LNCaP clone FGC (cell line): ENCODE measurements at regions not wholly inside any gene's neighbourhood (a gene's known extent, or its start where the extent isn't known, plus 50 kb on each side); places are given as distances from the start of the nearest gene placed in this dataset.

Experiments
- DNase-seq: peaks from one replicate; pipeline ENCODE4 v3.0.0-alpha.2; 2011; ENCODE audit warnings: low read depth
- H3K4me3 ChIP-seq: 2 replicates; pipeline ENCODE4 v1.5.1; 2011; ENCODE audit warnings: mild to moderate bottlenecking, low read depth, low read length, control low read depth
- TF ChIP-seq, protein P1 (sequence below): IDR thresholded peaks from 2 replicates; pipeline ENCODE4 v1.5.1; 2012; ENCODE audit warnings: mild to moderate bottlenecking; ENCODE audit not compliant: control insufficient read depth, insufficient read depth; ENCODE audit errors: extremely low read depth

GRCh38 chr5:130743092-130743491 lies 422.0 kb downstream of the HINT1 start:
- no peak for DNase-seq
- TF ChIP-seq, protein P1, sequence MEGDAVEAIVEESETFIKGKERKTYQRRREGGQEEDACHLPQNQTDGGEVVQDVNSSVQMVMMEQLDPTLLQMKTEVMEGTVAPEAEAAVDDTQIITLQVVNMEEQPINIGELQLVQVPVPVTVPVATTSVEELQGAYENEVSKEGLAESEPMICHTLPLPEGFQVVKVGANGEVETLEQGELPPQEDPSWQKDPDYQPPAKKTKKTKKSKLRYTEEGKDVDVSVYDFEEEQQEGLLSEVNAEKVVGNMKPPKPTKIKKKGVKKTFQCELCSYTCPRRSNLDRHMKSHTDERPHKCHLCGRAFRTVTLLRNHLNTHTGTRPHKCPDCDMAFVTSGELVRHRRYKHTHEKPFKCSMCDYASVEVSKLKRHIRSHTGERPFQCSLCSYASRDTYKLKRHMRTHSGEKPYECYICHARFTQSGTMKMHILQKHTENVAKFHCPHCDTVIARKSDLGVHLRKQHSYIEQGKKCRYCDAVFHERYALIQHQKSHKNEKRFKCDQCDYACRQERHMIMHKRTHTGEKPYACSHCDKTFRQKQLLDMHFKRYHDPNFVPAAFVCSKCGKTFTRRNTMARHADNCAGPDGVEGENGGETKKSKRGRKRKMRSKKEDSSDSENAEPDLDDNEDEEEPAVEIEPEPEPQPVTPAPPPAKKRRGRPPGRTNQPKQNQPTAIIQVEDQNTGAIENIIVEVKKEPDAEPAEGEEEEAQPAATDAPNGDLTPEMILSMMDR = no peak
- no peak overlapping the region for H3K4me3 ChIP-seq

DNA sequence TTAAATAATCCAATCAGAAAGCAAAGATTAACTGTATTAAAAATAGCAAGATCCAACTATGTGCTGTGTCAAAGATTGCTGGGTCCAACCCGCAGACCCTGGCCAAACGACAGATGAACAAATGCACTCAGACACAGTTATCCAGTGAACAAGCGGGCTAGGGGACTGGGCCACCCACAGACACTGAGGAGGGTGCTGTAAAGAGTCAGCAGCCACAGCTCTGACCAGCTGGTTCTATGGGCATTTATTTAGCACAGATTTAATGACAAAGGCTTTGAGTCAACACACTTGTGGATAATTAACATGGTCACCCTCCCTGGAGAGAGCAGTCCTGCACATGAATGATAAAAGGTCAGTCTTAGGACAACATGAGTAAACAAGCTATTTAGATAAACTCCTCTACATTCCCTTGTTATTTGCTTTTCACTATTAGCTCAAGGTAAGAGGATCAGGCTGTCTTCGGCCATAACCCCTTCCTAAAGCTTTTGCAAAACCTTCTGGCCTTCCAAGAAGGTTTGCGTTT lies 424.9 kb downstream of the HINT1 start:
- no peak for DNase-seq

GRCh38 chr5:130731839-130732238 lies 433.2 kb downstream of the HINT1 start:
- H3K4me3 ChIP-seq = no peak overlapping the region
- TF ChIP-seq, protein P1 = no peak
- no peak for DNase-seq

More for the DNA sequence above, 424.9 kb downstream of the HINT1 start:
- TF ChIP-seq, protein P1 = no peak
- H3K4me3 ChIP-seq = no peak overlapping the region

DNA sequence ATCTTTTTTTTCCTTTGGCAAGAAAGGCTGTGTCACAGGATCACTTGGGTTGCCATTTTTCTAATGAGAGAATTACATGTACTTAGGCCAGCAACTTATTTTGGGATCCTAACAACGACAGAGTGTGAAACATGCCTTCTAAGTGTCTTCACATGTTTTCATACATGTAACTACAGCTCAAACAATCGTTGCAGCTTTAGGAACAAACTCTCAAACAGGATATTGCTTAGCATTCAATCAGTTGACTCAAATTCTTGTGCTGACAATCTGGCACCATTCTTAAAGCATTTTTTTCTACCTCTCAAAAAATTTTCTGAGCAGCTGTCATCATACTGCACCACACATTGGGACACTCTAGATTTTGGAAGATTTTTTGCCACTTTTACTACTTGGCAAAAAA lies 435.5 kb downstream of the HINT1 start:
- TF ChIP-seq, protein P1 = no peak

DNA sequence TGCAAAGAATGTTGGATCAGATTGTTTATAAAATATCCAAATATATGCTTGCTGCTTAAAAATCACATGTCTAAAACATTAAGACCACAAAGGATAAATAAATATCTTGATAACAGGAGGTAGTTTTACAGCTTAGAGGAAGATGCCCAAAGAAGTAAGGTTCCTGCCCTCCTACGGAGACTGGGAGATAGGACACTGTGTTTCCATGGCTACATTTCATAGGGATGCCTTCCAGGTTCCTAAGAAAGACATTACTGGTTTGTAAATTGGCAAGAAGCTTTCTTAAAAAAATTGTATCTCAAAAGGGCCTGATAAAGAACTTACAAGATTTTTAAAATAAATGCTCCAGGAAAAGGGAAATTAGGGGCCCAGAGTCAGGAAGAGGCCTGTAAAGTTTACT lies 437.2 kb downstream of the HINT1 start:
- no peak overlapping the region for H3K4me3 ChIP-seq
- TF ChIP-seq, protein P1 = no peak
- no peak for DNase-seq

More for the DNA sequence above, 435.5 kb downstream of the HINT1 start:
- no peak overlapping the region for H3K4me3 ChIP-seq
- no peak for DNase-seq

GRCh38 chr5:130724658-130725057 lies 440.4 kb downstream of the HINT1 start:
- TF ChIP-seq, protein P1 = no peak
- H3K4me3 ChIP-seq = no peak overlapping the region
- no peak for DNase-seq

DNA sequence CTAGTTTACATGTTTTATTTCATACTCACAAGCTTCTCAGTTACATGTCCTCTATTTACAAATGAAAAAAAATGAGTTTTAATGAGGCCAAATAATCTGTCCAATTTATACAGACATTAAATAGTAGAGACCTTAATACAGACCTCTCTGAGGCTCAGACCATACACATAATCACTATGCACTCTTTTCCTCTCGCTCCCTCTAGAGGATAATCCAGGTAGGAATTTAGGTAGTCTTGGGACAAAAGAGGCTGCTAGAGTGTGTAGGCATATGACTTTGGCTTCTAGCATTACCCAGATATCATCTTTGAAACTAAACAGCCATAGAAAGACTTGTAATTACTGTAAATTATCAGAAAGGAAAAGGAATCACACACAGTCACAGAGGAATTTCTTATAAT lies 444.7 kb downstream of the HINT1 start:
- DNase-seq = peak; percentile 7
- H3K4me3 ChIP-seq = no peak overlapping the region
- TF ChIP-seq, protein P1 = peak; percentile 63
